ENCODE measurements at regions not wholly inside any gene's neighbourhood (a gene's known extent, or its start where the extent isn't known, plus 50 kb on each side); places are given as distances from the start of the nearest gene placed in this dataset.
A peak's percentile ranks its signal among the peaks of the same experiment; 100 is the strongest.

- no peak for DNase-seq
Measured at GRCh38 chr4:31298737-31299136, 578.6 kb downstream of the PCDH7 start.

- no peak for DNase-seq
Measured at GRCh38 chr4:31307029-31307428, 586.9 kb downstream of the PCDH7 start.

- DNase-seq, result no peak
Measured at GRCh38 chr4:31324814-31325213, 604.6 kb downstream of the PCDH7 start.

- no peak for DNase-seq
Measured at GRCh38 chr4:31325300-31325699, 605.1 kb downstream of the PCDH7 start.

GRCh38 chr4:31327031-31327430 is 606.9 kb downstream of the PCDH7 start:
- DNase-seq, result no peak

GRCh38 chr4:31328932-31329331 is 608.8 kb downstream of the PCDH7 start:
- DNase-seq, result no peak

- DNase-seq, result no peak
Measured at GRCh38 chr4:31334086-31334910, 614.1 kb downstream of the PCDH7 start.

GRCh38 chr4:31338000-31338399 is 617.8 kb downstream of the PCDH7 start:
- no peak for DNase-seq

GRCh38 chr4:31341601-31342359 is 621.6 kb downstream of the PCDH7 start:
- DNase-seq, result no peak

GRCh38 chr4:31343061-31343460 is 622.9 kb downstream of the PCDH7 start:
- DNase-seq, result no peak

- no peak for DNase-seq
Measured at GRCh38 chr4:31349907-31350306, 629.7 kb downstream of the PCDH7 start.

GRCh38 chr4:31351695-31352094 is 631.5 kb downstream of the PCDH7 start:
- DNase-seq, result no peak

- no peak for DNase-seq
Measured at GRCh38 chr4:31356839-31357238, 636.7 kb downstream of the PCDH7 start.

- no peak for DNase-seq
Measured at GRCh38 chr4:31360786-31361185, 640.6 kb downstream of the PCDH7 start.

- DNase-seq, result no peak
Measured at GRCh38 chr4:31362756-31363155, 642.6 kb downstream of the PCDH7 start.

- DNase-seq, result no peak
Measured at GRCh38 chr4:31365006-31365690, 645.0 kb downstream of the PCDH7 start.

- no peak for DNase-seq
Measured at GRCh38 chr4:31366041-31366440, 645.9 kb downstream of the PCDH7 start.

- peak in 1 of 5 donors; percentile 8 for DNase-seq
Measured at GRCh38 chr4:31370866-31371465, 650.8 kb downstream of the PCDH7 start.

GRCh38 chr4:31374256-31374960 is 654.2 kb downstream of the PCDH7 start:
- DNase-seq, result no peak

- no peak for DNase-seq
Measured at GRCh38 chr4:31375936-31376335, 655.8 kb downstream of the PCDH7 start.

GRCh38 chr4:31379364-31379763 is 659.2 kb downstream of the PCDH7 start:
- DNase-seq, result no peak

- DNase-seq, result no peak
Measured at GRCh38 chr4:31383767-31384166, 663.6 kb downstream of the PCDH7 start.
